C4-2B (cell line): ENCODE measurements at regions not wholly inside any gene's neighbourhood (a gene's known extent, or its start where the extent isn't known, plus 50 kb on each side); places are given as distances from the start of the nearest gene placed in this dataset.

Experiments used
- CTCF ChIP-seq: fragments of 450-650 bp; conservative IDR thresholded peaks from 2 replicates; pipeline ENCODE4 v1.5.1; 2017; ENCODE audit warnings: mild to moderate bottlenecking
- ZFX ChIP-seq: fragments of 450-650 bp; IDR thresholded peaks from 2 replicates; pipeline ENCODE4 v1.6.1; 2017

GRCh38 chr6:43997345-43997677, 129.9 kb downstream of the MRPL14 start:
- no peak for TF ChIP-seq CTCF
- TF ChIP-seq ZFX, result no peak
